Type B pancreatic cell (in vitro differentiated cells): ENCODE measurements at regions not wholly inside any gene's neighbourhood (a gene's known extent, or its start where the extent isn't known, plus 50 kb on each side); places are given as distances from the start of the nearest gene placed in this dataset.

ENCODE experiments used
- DNase-seq: peaks from one replicate; pipeline ENCODE4 v3.0.0; 2021; ENCODE audit warnings: mixed read lengths; ENCODE audit not compliant: unreplicated experiment; ENCODE audit errors: extremely low spot score
- H3K27ac Mint-ChIP-seq: 2 replicates; pipeline ENCODE4 v1.8.0; 2021; ENCODE audit warnings: mild to moderate bottlenecking, mixed read lengths
- H3K27me3 Mint-ChIP-seq: 2 replicates; pipeline ENCODE4 v1.8.0; 2021; ENCODE audit warnings: mixed read lengths
- H3K36me3 Mint-ChIP-seq: 2 replicates; pipeline ENCODE4 v1.8.0; 2021; ENCODE audit warnings: mixed read lengths
- H3K4me1 Mint-ChIP-seq: one replicate; pipeline ENCODE4 v1.8.0; 2021; ENCODE audit warnings: mixed read lengths; ENCODE audit not compliant: unreplicated experiment
- H3K4me3 Mint-ChIP-seq: 2 replicates; pipeline ENCODE4 v1.8.0; 2021; ENCODE audit warnings: mild to moderate bottlenecking, mixed read lengths
- H3K9me3 Mint-ChIP-seq: 2 replicates; pipeline ENCODE4 v1.8.0; 2021; ENCODE audit warnings: mixed read lengths
- CTCF ChIP-seq: fragments of 200-600 bp; sonication (generic); conservative IDR thresholded peaks from 2 replicates; pipeline ENCODE4 v1.5.0; 2021; ENCODE audit warnings: antibody characterized with exemption, mild to moderate bottlenecking

GRCh38 chr4:159410076-159410777, 307.3 kb downstream of the RAPGEF2 start:
- no peaks in the 10 kb centered on the region for H3K9me3 Mint-ChIP-seq
- no peak for TF ChIP-seq CTCF
- no peak for DNase-seq
- H3K36me3 Mint-ChIP-seq = no peaks in the 10 kb centered on the region
- H3K27me3 Mint-ChIP-seq = no peaks in the 10 kb centered on the region
- H3K4me3 Mint-ChIP-seq = no peak overlapping the region
- H3K4me1 Mint-ChIP-seq = no peaks in the 10 kb centered on the region
- H3K27ac Mint-ChIP-seq = no peak overlapping the region

- Mint-ChIP-seq H3K27ac (no peak overlapping the region), H3K4me3 (no peak overlapping the region), H3K4me1 (no peaks in the 10 kb centered on the region), H3K27me3 (no peaks in the 10 kb centered on the region), H3K36me3 (no peaks in the 10 kb centered on the region), H3K9me3 (no peaks in the 10 kb centered on the region)
- TF ChIP-seq CTCF = no peak
- no peak for DNase-seq
Observed at GRCh38 chr4:159410891-159411290, 308.0 kb downstream of the RAPGEF2 start.

- TF ChIP-seq CTCF = no peak
- Mint-ChIP-seq H3K4me3 (no peak overlapping the region), H3K27ac (no peak overlapping the region), H3K9me3 (no peaks in the 10 kb centered on the region), H3K27me3 (no peaks in the 10 kb centered on the region), H3K4me1 (no peaks in the 10 kb centered on the region), H3K36me3 (no peaks in the 10 kb centered on the region)
- no peak for DNase-seq
Observed at GRCh38 chr4:159413306-159413943, 310.5 kb downstream of the RAPGEF2 start.

GRCh38 chr4:159414305-159414704, 311.4 kb downstream of the RAPGEF2 start:
- no peaks in the 10 kb centered on the region for H3K27me3 Mint-ChIP-seq
- TF ChIP-seq CTCF = no peak

GRCh38 chr4:159416073-159416472, 313.2 kb downstream of the RAPGEF2 start:
- Mint-ChIP-seq H3K36me3 (no peaks in the 10 kb centered on the region), H3K9me3 (peaks cover 5% of the 10 kb centered on the region), H3K27ac (no peak overlapping the region), H3K4me1 (no peaks in the 10 kb centered on the region), H3K4me3 (no peak overlapping the region), H3K27me3 (no peaks in the 10 kb centered on the region)
- no peak for DNase-seq
- no peak for TF ChIP-seq CTCF

More at GRCh38 chr4:159414305-159414704, 311.4 kb downstream of the RAPGEF2 start:
- Mint-ChIP-seq H3K4me1 (no peaks in the 10 kb centered on the region), H3K27ac (no peak overlapping the region), H3K4me3 (no peak overlapping the region), H3K36me3 (no peaks in the 10 kb centered on the region), H3K9me3 (no peaks in the 10 kb centered on the region)
- DNase-seq = no peak
